Lung (tissue), 11 donors: ENCODE measurements at regions not wholly inside any gene's neighbourhood (a gene's known extent, or its start where the extent isn't known, plus 50 kb on each side); places are given as distances from the start of the nearest gene placed in this dataset.

ENCODE experiments used
- ATAC-seq: fragments of 200-7000 bp; cut with Tn5 transposase; one replicate; pipeline ENCODE4 v1.9.1; 2020; ENCODE audit warnings: moderate number of reproducible peaks; ENCODE audit not compliant: insufficient read depth, low FRiP score
- DNase-seq, 3 donors: peaks; one replicate each; pipeline ENCODE4 v3.0.0-alpha.2; 2013 to 2017
- H3K27ac ChIP-seq, 2 donors: one replicate each; pipeline ENCODE4 v1.5.1; 2013; ENCODE audit warnings: mild to moderate bottlenecking in 2 of 2, moderate library complexity in 2 of 2, control low read depth in 1 of 2, inconsistent platforms in 1 of 2, low read depth in 1 of 2, low read length in 1 of 2
- H3K27me3 ChIP-seq, 3 donors: one replicate each; pipeline ENCODE4 v1.5.1; 2013; ENCODE audit warnings: low read length in 2 of 3; ENCODE audit not compliant: control insufficient read depth in 3 of 3, insufficient read depth in 3 of 3
- H3K36me3 ChIP-seq, 4 donors: one replicate each; pipeline ENCODE4 v1.5.1; 2013; ENCODE audit warnings: low read length in 4 of 4, mild to moderate bottlenecking in 1 of 4, moderate library complexity in 1 of 4; ENCODE audit not compliant: control insufficient read depth in 4 of 4, insufficient read depth in 4 of 4
- H3K4me1 ChIP-seq, 5 donors: one replicate each; pipeline ENCODE4 v1.5.1; 2013; ENCODE audit warnings: low read length in 5 of 5, mild to moderate bottlenecking in 2 of 5, moderate library complexity in 1 of 5; ENCODE audit not compliant: control insufficient read depth in 5 of 5, insufficient read depth in 5 of 5
- H3K4me3 ChIP-seq: one replicate; pipeline ENCODE4 v1.5.1; 2013; ENCODE audit warnings: mild to moderate bottlenecking, control low read depth, moderate library complexity
- H3K9ac ChIP-seq, 2 donors: one replicate each; pipeline ENCODE4 v1.5.1; 2013; ENCODE audit warnings: low read length in 2 of 2, control low read depth in 1 of 2; ENCODE audit not compliant: insufficient read depth in 1 of 2
- H3K9me3 ChIP-seq, 4 donors: one replicate each; pipeline ENCODE4 v1.5.1; 2013; ENCODE audit warnings: low read length in 3 of 4, mild to moderate bottlenecking in 1 of 4, moderate library complexity in 1 of 4; ENCODE audit not compliant: control insufficient read depth in 4 of 4, insufficient read depth in 3 of 4
- WGBS, 2 donors: extraction: QIAGEN DNeasy Blood & Tissue Kit; methylation state at CpG; one replicate each; pipeline ENCODE4 v1.1.7; 2013; 5-methylcytosine and 5-hydroxymethylcytosine counted together
- TF ChIP-seq, protein P1 (sequence below): IDR thresholded peaks from 2 replicates; pipeline ENCODE4 v1.5.1; 2012; ENCODE audit warnings: mild to moderate bottlenecking; ENCODE audit errors: control extremely low read depth, extremely low read depth
- donor health status: control.
- donor health status: control.
- donor health status: Bipolar disorder and iron deficiency.
- donor health status: healthy.
- donor health status: DM: yes; HTN: yes; CAD: no.

GRCh38 chr6:868201-868600 is 175.3 kb upstream of the EXOC2 start:
- no peaks in the 10 kb centered on the region for H3K36me3 ChIP-seq
- H3K27me3 ChIP-seq: no peaks in the 10 kb centered on the region
- H3K4me3 ChIP-seq: no peak overlapping the region
- H3K9ac ChIP-seq: no peak overlapping the region
- no peak for DNase-seq
- H3K9me3 ChIP-seq: no peaks in the 10 kb centered on the region
- no peak for ATAC-seq
- H3K27ac ChIP-seq: no peak overlapping the region
- no peaks in the 10 kb centered on the region for H3K4me1 ChIP-seq
- TF ChIP-seq, protein P1, sequence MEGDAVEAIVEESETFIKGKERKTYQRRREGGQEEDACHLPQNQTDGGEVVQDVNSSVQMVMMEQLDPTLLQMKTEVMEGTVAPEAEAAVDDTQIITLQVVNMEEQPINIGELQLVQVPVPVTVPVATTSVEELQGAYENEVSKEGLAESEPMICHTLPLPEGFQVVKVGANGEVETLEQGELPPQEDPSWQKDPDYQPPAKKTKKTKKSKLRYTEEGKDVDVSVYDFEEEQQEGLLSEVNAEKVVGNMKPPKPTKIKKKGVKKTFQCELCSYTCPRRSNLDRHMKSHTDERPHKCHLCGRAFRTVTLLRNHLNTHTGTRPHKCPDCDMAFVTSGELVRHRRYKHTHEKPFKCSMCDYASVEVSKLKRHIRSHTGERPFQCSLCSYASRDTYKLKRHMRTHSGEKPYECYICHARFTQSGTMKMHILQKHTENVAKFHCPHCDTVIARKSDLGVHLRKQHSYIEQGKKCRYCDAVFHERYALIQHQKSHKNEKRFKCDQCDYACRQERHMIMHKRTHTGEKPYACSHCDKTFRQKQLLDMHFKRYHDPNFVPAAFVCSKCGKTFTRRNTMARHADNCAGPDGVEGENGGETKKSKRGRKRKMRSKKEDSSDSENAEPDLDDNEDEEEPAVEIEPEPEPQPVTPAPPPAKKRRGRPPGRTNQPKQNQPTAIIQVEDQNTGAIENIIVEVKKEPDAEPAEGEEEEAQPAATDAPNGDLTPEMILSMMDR: no peak
- WGBS, 2 donors: 86 to 87% methylated on average over 8 of the region's 8 CpGs

DNA sequence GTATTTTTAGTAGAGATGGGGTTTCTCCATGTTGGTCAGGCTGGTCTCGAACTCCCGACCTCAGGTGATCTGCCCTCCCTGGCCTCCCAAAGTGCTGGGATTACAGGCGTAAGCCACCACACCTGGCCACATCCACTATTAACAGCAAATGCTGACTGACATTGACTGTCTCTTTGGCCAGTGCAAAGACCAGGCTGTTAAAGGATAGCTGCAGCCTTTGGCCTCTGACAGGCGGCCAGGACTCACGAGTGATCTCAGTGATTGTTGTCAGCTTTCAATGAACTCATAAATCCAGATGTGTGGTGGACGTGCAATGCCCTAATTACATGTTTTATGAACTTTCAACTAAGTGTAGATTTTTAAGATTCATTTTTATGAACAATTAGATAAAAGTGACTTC is 174.4 kb upstream of the EXOC2 start:
- WGBS, 2 donors: 85 to 94% methylated on average over 6 of the region's 6 CpGs
- no peak overlapping the region for H3K27ac ChIP-seq
- TF ChIP-seq, protein P1: no peak
- DNase-seq (no peak), ATAC-seq (no peak)
- no peaks in the 10 kb centered on the region for H3K36me3 ChIP-seq
- H3K4me3 ChIP-seq: no peak overlapping the region
- H3K9ac ChIP-seq: no peak overlapping the region
- no peaks in the 10 kb centered on the region for H3K9me3 ChIP-seq
- H3K4me1 ChIP-seq: no peaks in the 10 kb centered on the region
- H3K27me3 ChIP-seq: no peaks in the 10 kb centered on the region

GRCh38 chr6:866316-866715 is 173.4 kb upstream of the EXOC2 start:
- DNase-seq (no peak), ATAC-seq (no peak)
- TF ChIP-seq, protein P1: no peak
- H3K27ac ChIP-seq: no peak overlapping the region
- H3K9ac ChIP-seq: no peak overlapping the region
- no peaks in the 10 kb centered on the region for H3K27me3 ChIP-seq
- no peaks in the 10 kb centered on the region for H3K36me3 ChIP-seq
- H3K4me3 ChIP-seq: no peak overlapping the region
- WGBS, 2 donors: 71 to 80% methylated on average over 9 of the region's 9 CpGs
- H3K9me3 ChIP-seq: peaks cover 0 to 3% (median 0%) of the 10 kb centered on the region in 4 donors
- peaks cover 0 to 3% (median 0%) of the 10 kb centered on the region in 5 donors for H3K4me1 ChIP-seq

DNA sequence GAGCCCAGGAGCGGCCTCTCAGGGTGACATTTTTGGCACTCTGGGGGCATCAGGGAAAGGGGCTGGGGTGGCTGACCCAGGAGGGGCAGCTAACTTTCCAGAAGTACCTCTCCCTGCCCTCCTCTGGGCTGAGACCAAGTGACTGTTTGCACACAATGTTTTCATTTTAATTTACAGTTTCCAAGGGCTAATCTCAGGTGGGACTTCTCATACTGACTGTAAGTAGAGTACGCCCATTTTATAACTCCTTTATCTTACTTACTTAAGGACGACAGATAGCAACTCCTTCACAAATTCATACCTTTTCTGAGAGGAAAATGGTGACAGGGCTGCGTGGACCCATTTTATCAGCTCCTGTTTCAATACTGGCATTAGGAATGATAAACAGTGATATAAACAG is 172.9 kb upstream of the EXOC2 start:
- DNase-seq: no peak
- WGBS, 2 donors: 88 to 90% methylated on average over 4 of the region's 4 CpGs

More for the DNA sequence above, 172.9 kb upstream of the EXOC2 start:
- Histone ChIP-seq H3K9me3 (peaks cover 0 to 3% (median 0%) of the 10 kb centered on the region in 4 donors), H3K4me3 (no peak overlapping the region), H3K36me3 (no peaks in the 10 kb centered on the region), H3K27ac (no peak overlapping the region), H3K27me3 (no peaks in the 10 kb centered on the region), H3K4me1 (peaks cover 0 to 3% (median 0%) of the 10 kb centered on the region in 5 donors), H3K9ac (no peak overlapping the region)
- TF ChIP-seq, protein P1: no peak
- ATAC-seq: no peak
